Osteoblast (primary cell): ENCODE measurements at regions not wholly inside any gene's neighbourhood (a gene's known extent, or its start where the extent isn't known, plus 50 kb on each side); places are given as distances from the start of the nearest gene placed in this dataset.

Experiments used
- DNase-seq: peaks from one replicate; pipeline ENCODE4 v3.0.0; 2011; ENCODE audit warnings: low spot score, mixed read lengths; ENCODE audit not compliant: insufficient read length; ENCODE audit errors: missing footprints
- H2AFZ ChIP-seq: 2 replicates; pipeline ENCODE4 v1.6.0; 2011; ENCODE audit warnings: mild to moderate bottlenecking, low read length
- H3K27ac ChIP-seq: 2 replicates; pipeline ENCODE4 v1.5.1; 2011; ENCODE audit warnings: mild to moderate bottlenecking, low read depth, low read length, moderate library complexity
- H3K27me3 ChIP-seq: 2 replicates; pipeline ENCODE4 v1.6.0; 2012; ENCODE audit warnings: mild to moderate bottlenecking, control low read depth, inconsistent platforms, low read length, moderate library complexity; ENCODE audit not compliant: insufficient read depth
- H3K36me3 ChIP-seq: 2 replicates; pipeline ENCODE4 v1.5.1; 2011; ENCODE audit warnings: mild to moderate bottlenecking, low read length, control low read depth, moderate library complexity; ENCODE audit not compliant: insufficient read depth
- H3K4me1 ChIP-seq: 2 replicates; pipeline ENCODE4 v1.5.1; 2011; ENCODE audit warnings: mild to moderate bottlenecking, low read length, control low read depth, moderate library complexity; ENCODE audit not compliant: insufficient read depth
- H3K4me2 ChIP-seq: 2 replicates; pipeline ENCODE4 v1.6.0; 2011; ENCODE audit warnings: mild to moderate bottlenecking, low read length; ENCODE audit not compliant: insufficient read depth
- H3K4me3 ChIP-seq: fragments of 200-600 bp; sonication (generic); 3 replicates; pipeline ENCODE4 v1.5.1; 2012; ENCODE audit warnings: mild to moderate bottlenecking, low read length, inconsistent platforms; ENCODE audit not compliant: insufficient read depth
- H3K79me2 ChIP-seq: 2 replicates; pipeline ENCODE4 v1.6.0; 2012; ENCODE audit warnings: mild to moderate bottlenecking, low read length, control low read depth, inconsistent platforms; ENCODE audit not compliant: insufficient read depth
- H3K9me3 ChIP-seq: 2 replicates; pipeline ENCODE4 v1.5.1; 2011; ENCODE audit warnings: low read depth, low read length, control low read depth
- H4K20me1 ChIP-seq: 2 replicates; pipeline ENCODE4 v1.6.0; 2012; ENCODE audit warnings: mild to moderate bottlenecking, low read length, control low read depth; ENCODE audit not compliant: insufficient read depth
- CTCF ChIP-seq: IDR thresholded peaks from 2 replicates; pipeline ENCODE4 v1.5.1; 2011; ENCODE audit warnings: mild to moderate bottlenecking, low read depth, low read length, moderate library complexity; ENCODE audit errors: extremely low read depth

GRCh38 chrX:34401411-34401810 lies 255.7 kb downstream of the TMEM47 start:
- Histone ChIP-seq H3K4me2 (no peak overlapping the region), H3K27ac (no peak overlapping the region), H2AFZ (no peak overlapping the region), H3K79me2 (no peaks in the 10 kb centered on the region), H3K9me3 (no peaks in the 10 kb centered on the region), H3K4me1 (no peaks in the 10 kb centered on the region), H3K27me3 (no peaks in the 10 kb centered on the region), H3K36me3 (no peaks in the 10 kb centered on the region), H3K4me3 (no peak overlapping the region), H4K20me1 (no peaks in the 10 kb centered on the region)
- TF ChIP-seq CTCF = no peak
- DNase-seq = no peak

GRCh38 chrX:34382416-34382815 lies 250.3 kb upstream of the FAM47A start:
- Histone ChIP-seq H4K20me1 (no peaks in the 10 kb centered on the region), H3K27ac (peak overlapping the region; percentile 52), H3K4me2 (no peak overlapping the region), H2AFZ (no peak overlapping the region), H3K9me3 (no peaks in the 10 kb centered on the region), H3K4me3 (no peak overlapping the region), H3K36me3 (no peaks in the 10 kb centered on the region), H3K4me1 (peaks cover 8% of the 10 kb centered on the region), H3K27me3 (no peaks in the 10 kb centered on the region), H3K79me2 (no peaks in the 10 kb centered on the region)
- TF ChIP-seq CTCF = no peak
- DNase-seq = peak; percentile 66

GRCh38 chrX:34381241-34381640 lies 249.1 kb upstream of the FAM47A start:
- DNase-seq = peak; percentile 45
- H3K4me2 ChIP-seq = no peak overlapping the region
- H3K36me3 ChIP-seq = no peaks in the 10 kb centered on the region
- no peak for TF ChIP-seq CTCF
- H2AFZ ChIP-seq = no peak overlapping the region
- peaks cover 8% of the 10 kb centered on the region for H3K4me1 ChIP-seq
- no peak overlapping the region for H3K4me3 ChIP-seq
- H3K27ac ChIP-seq = peak overlapping the region; percentile 70
- no peaks in the 10 kb centered on the region for H3K79me2 ChIP-seq
- H4K20me1 ChIP-seq = no peaks in the 10 kb centered on the region
- no peaks in the 10 kb centered on the region for H3K27me3 ChIP-seq
- no peaks in the 10 kb centered on the region for H3K9me3 ChIP-seq

GRCh38 chrX:34379891-34380290 lies 247.8 kb upstream of the FAM47A start:
- Histone ChIP-seq H3K4me1 (peaks cover 8% of the 10 kb centered on the region), H2AFZ (no peak overlapping the region), H3K36me3 (no peaks in the 10 kb centered on the region), H3K9me3 (no peaks in the 10 kb centered on the region), H3K4me2 (no peak overlapping the region), H3K27ac (no peak overlapping the region), H4K20me1 (no peaks in the 10 kb centered on the region), H3K27me3 (no peaks in the 10 kb centered on the region), H3K79me2 (no peaks in the 10 kb centered on the region), H3K4me3 (no peak overlapping the region)
- no peak for DNase-seq
- no peak for TF ChIP-seq CTCF
